ENCODE measurements at regions not wholly inside any gene's neighbourhood (a gene's known extent, or its start where the extent isn't known, plus 50 kb on each side); places are given as distances from the start of the nearest gene placed in this dataset.

GRCh38 chr16:19935694-19936093 is 51.0 kb upstream of the GPRC5B start:
- no peak for TF ChIP-seq CTCF (IDR thresholded peaks at IDR 0.05)
- WGBS, 3 donors, result 8 to 12% (median 9%) methylated on average over 2 of the region's 2 CpGs
- DNase-seq, result no peak
- Histone ChIP-seq H3K4me3 (no peak overlapping the region), H3K36me3 (ENCODE audit: insufficient read depth in 1 of 2, low read depth in 1 of 2) (no peaks in the 10 kb centered on the region), H3K27me3 (ENCODE audit: insufficient read depth in 3 of 3, low read length in 2 of 3) (no peaks in the 10 kb centered on the region), H3K27ac (no peak overlapping the region), H3K9me3 (no peaks in the 10 kb centered on the region), H3K4me1 (no peaks in the 10 kb centered on the region)
- intact Hi-C loops (cut with DNase I), result no loop called here
- ATAC-seq, result no peak
